Sigmoid colon (tissue), 3 donors: ENCODE measurements at regions not wholly inside any gene's neighbourhood (a gene's known extent, or its start where the extent isn't known, plus 50 kb on each side); places are given as distances from the start of the nearest gene placed in this dataset.

Experiments
- CTCF ChIP-seq, 4 experiments: fragments of 450-650 bp in 3 of 4; fragments of 200-600 bp in 1 of 4; IDR thresholded peaks; one replicate each; pipeline ENCODE4 v1.5.1; 2016 to 2019; ENCODE audit warnings: antibody characterized with exemption in 4 of 4, mild to moderate bottlenecking in 3 of 4, moderate library complexity in 2 of 4
- POLR2A ChIP-seq, 2 donors: fragments of 450-650 bp; IDR thresholded peaks; one replicate each; pipeline ENCODE4 v1.6.1; 2016; ENCODE audit warnings: antibody characterized with exemption in 2 of 2, mild to moderate bottlenecking in 2 of 2, moderate library complexity in 2 of 2

- no peak for TF ChIP-seq CTCF (IDR thresholded peaks at IDR 0.05)
- TF ChIP-seq POLR2A (IDR thresholded peaks at IDR 0.05), result no peak
These were observed 60.4 kb upstream of the IRF2 start for GRCh38 chr4:184534511-184535391.
